GM19438 (cell line): ENCODE measurements at regions not wholly inside any gene's neighbourhood (a gene's known extent, or its start where the extent isn't known, plus 50 kb on each side); places are given as distances from the start of the nearest gene placed in this dataset.
"Not testable (repeated sequence)": the region's sequence is repeated elsewhere in the genome, so short reads cannot be mapped to it uniquely, and the experiment has no call there.

ENCODE experiments used
- ATAC-seq: cut with Tn5 transposase; IDR thresholded peaks from one replicate; pipeline ENCODE4 v1.9.1; 2021; ENCODE audit warnings: low read depth; ENCODE audit not compliant: unreplicated experiment

- not testable (repeated sequence) for ATAC-seq
Observed at GRCh38 chr2:87587934-87588333, 160.0 kb upstream of the PLGLB2 start.

GRCh38 chr2:87592974-87593373 is 154.9 kb upstream of the PLGLB2 start:
- not testable (repeated sequence) for ATAC-seq

GRCh38 chr2:87593784-87594610 is 153.9 kb upstream of the PLGLB2 start:
- not testable (repeated sequence) for ATAC-seq

- ATAC-seq = not testable (repeated sequence)
Observed at GRCh38 chr2:87594611-87594992, 153.3 kb upstream of the PLGLB2 start.

- not testable (repeated sequence) for ATAC-seq
Observed at GRCh38 chr2:87595017-87595416, 152.9 kb upstream of the PLGLB2 start.

- ATAC-seq = not testable (repeated sequence)
Observed at GRCh38 chr2:87600961-87601360, 146.9 kb upstream of the PLGLB2 start.

GRCh38 chr2:87602118-87602517 is 145.8 kb upstream of the PLGLB2 start:
- not testable (repeated sequence) for ATAC-seq

- ATAC-seq = not testable (repeated sequence)
Observed at GRCh38 chr2:87602728-87603127, 145.2 kb upstream of the PLGLB2 start.

- not testable (repeated sequence) for ATAC-seq
Observed at GRCh38 chr2:87603418-87604278, 144.2 kb upstream of the PLGLB2 start.

GRCh38 chr2:87604279-87604818 is 143.5 kb upstream of the PLGLB2 start:
- ATAC-seq = not testable (repeated sequence)

GRCh38 chr2:87604980-87605379 is 142.9 kb upstream of the PLGLB2 start:
- ATAC-seq = not testable (repeated sequence)

- ATAC-seq = not testable (repeated sequence)
Observed at GRCh38 chr2:87608377-87609166, 139.3 kb upstream of the PLGLB2 start.

- not testable (repeated sequence) for ATAC-seq
Observed at GRCh38 chr2:87610974-87611373, 136.9 kb upstream of the PLGLB2 start.

- ATAC-seq = not testable (repeated sequence)
Observed at GRCh38 chr2:87611416-87611815, 136.5 kb upstream of the PLGLB2 start.

GRCh38 chr2:87611956-87612355 is 135.9 kb upstream of the PLGLB2 start:
- ATAC-seq = not testable (repeated sequence)

- not testable (repeated sequence) for ATAC-seq
Observed at GRCh38 chr2:87614829-87615434, 133.0 kb upstream of the PLGLB2 start.

GRCh38 chr2:87619121-87619520 is 128.8 kb upstream of the PLGLB2 start:
- ATAC-seq = not testable (repeated sequence)

- not testable (repeated sequence) for ATAC-seq
Observed at GRCh38 chr2:87621139-87621538, 126.7 kb upstream of the PLGLB2 start.

- not testable (repeated sequence) for ATAC-seq
Observed at GRCh38 chr2:87622720-87623119, 125.2 kb upstream of the PLGLB2 start.
